Heart left ventricle (tissue), 16 donors: ENCODE measurements at regions not wholly inside any gene's neighbourhood (a gene's known extent, or its start where the extent isn't known, plus 50 kb on each side); places are given as distances from the start of the nearest gene placed in this dataset.
A peak's percentile ranks its signal among the peaks of the same experiment; 100 is the strongest.

Source experiments
- ATAC-seq, 4 donors: fragments of 200-7000 bp; cut with Tn5 transposase; one replicate each; pipeline ENCODE4 v1.9.1; 2020 to 2022; ENCODE audit warnings: moderate library complexity in 4 of 4, mild to moderate bottlenecking in 3 of 4, moderate number of reproducible peaks in 1 of 4
- DNase-seq, 5 donors: peaks; one replicate each; pipeline ENCODE4 v3.0.0-alpha.2; 2020
- H3K27ac ChIP-seq, 12 donors: fragments of 200-600 bp; sonication (generic) in 4 of 12; one replicate each; pipeline versions ENCODE4 v1.5.0 to v1.8.0; 2016 to 2022; ENCODE audit warnings: mild to moderate bottlenecking in 2 of 12
- H3K27me3 ChIP-seq, 9 donors: fragments of 200-600 bp; sonication (generic) in 2 of 9; one replicate each; pipeline versions ENCODE4 v1.5.1 to v1.8.0; 2016 to 2022; ENCODE audit warnings: mild to moderate bottlenecking in 3 of 9
- H3K36me3 ChIP-seq, 9 donors: fragments of 200-600 bp; sonication (generic) in 2 of 9; one replicate each; pipeline versions ENCODE4 v1.5.0 to v1.8.0; 2018 to 2022; ENCODE audit warnings: mild to moderate bottlenecking in 2 of 9
- H3K4me1 ChIP-seq, 12 donors: fragments of 200-600 bp; sonication (generic) in 4 of 12; one replicate each; pipeline versions ENCODE4 v1.5.0 to v1.8.0; 2016 to 2022; ENCODE audit warnings: mild to moderate bottlenecking in 3 of 12
- H3K4me3 ChIP-seq, 12 donors: fragments of 200-600 bp; sonication (generic) in 4 of 12; one replicate each; pipeline versions ENCODE4 v1.5.0 to v1.8.0; 2017 to 2022; ENCODE audit warnings: mild to moderate bottlenecking in 9 of 12, moderate library complexity in 4 of 12
- H3K9me3 ChIP-seq, 12 donors: fragments of 200-600 bp; sonication (generic) in 4 of 12; one replicate each; pipeline versions ENCODE4 v1.5.0 to v1.8.0; 2016 to 2022; ENCODE audit warnings: mild to moderate bottlenecking in 1 of 12
- CTCF ChIP-seq, 12 donors: fragments of 200-600 bp; sonication (generic) in 4 of 12; IDR thresholded peaks; one replicate each; pipeline versions ENCODE4 v1.5.0 to v1.8.0; 2018 to 2022; ENCODE audit warnings: antibody characterized with exemption in 12 of 12, mild to moderate bottlenecking in 5 of 12
- POLR2A ChIP-seq, 2 donors: fragments of 450-650 bp; IDR thresholded peaks; one replicate each; pipeline ENCODE4 v1.6.1; 2017; ENCODE audit warnings: antibody characterized with exemption in 2 of 2, mild to moderate bottlenecking in 2 of 2, moderate library complexity in 2 of 2
- WGBS, 4 donors: extraction: QIAGEN DNeasy Blood & Tissue Kit in 2 of 4; methylation state at CpG; one replicate each; pipeline versions ENCODE4 v1.1.5 to v1.1.7; 2013 to 2018; 5-methylcytosine and 5-hydroxymethylcytosine counted together
- intact Hi-C, 10 donors: fragments of 100-400 bp; cut with DNase I; formaldehyde crosslinking; loops; one replicate each; pipeline versions ENCODE4 v1.11.1 to v1.14.2; 2022
- donor health status: ischemic (EF 13 %, LVEDD 7.1; RV severe dilation, severe dysfunction).
- donor health status: healthy with polysubstance abuse.
- donor health status: DM: no; HTN: yes; CAD: no.
- donor health status: DM: no; HTN: no; CAD: no.
- donor health status: ischemic (EF 25% LVEDD 6.9; RV normal size, moderate dysfunction).
- donor health status: ischemic (EF 25% LVEDD 5.7; RV mildly dilated, moderate dysfunction).
- donor health status: healthy.
- donor health status: DM: yes; HTN: yes; CAD: no.
- donor health status: ischemic (EF 35%, LVEDD 5.7; RV mildly dilated, moderate dysfunction).
- donor health status: nonischemic (EF 11% LVEDD 7.7; RV severe dilation, severe dysfunction).
- donor health status: DM: yes; HTN: yes; CAD: no.
- donor health status: PGD.
- donor health status: ischemic (EF 29% LVEDD 5.4; RV normal size, mild dysfunction).
- donor health status: nonischemic (EF 23%, LVEDD 6.1; RV moderate dilation, normal function).

GRCh38 chr1:37250371-37250770, 216.1 kb upstream of the GRIK3 start:
- Histone ChIP-seq H3K36me3 (no peaks in the 10 kb centered on the region), H3K9me3 (no peaks in the 10 kb centered on the region), H3K4me1 (no peaks in the 10 kb centered on the region), H3K4me3 (no peak overlapping the region), H3K27me3 (peaks cover 0 to 26% (median 6%) of the 10 kb centered on the region in 9 donors), H3K27ac (no peak overlapping the region)
- no peak for TF ChIP-seq CTCF (IDR thresholded peaks at IDR 0.05)
- no peak for TF ChIP-seq POLR2A (IDR thresholded peaks at IDR 0.05)
- intact Hi-C loops: no loop called here
- ATAC-seq (no peak), DNase-seq (no peak)
- 31 to 48% (median 46%) methylated on average over 4 of the region's 4 CpGs for WGBS, 4 donors

DNA sequence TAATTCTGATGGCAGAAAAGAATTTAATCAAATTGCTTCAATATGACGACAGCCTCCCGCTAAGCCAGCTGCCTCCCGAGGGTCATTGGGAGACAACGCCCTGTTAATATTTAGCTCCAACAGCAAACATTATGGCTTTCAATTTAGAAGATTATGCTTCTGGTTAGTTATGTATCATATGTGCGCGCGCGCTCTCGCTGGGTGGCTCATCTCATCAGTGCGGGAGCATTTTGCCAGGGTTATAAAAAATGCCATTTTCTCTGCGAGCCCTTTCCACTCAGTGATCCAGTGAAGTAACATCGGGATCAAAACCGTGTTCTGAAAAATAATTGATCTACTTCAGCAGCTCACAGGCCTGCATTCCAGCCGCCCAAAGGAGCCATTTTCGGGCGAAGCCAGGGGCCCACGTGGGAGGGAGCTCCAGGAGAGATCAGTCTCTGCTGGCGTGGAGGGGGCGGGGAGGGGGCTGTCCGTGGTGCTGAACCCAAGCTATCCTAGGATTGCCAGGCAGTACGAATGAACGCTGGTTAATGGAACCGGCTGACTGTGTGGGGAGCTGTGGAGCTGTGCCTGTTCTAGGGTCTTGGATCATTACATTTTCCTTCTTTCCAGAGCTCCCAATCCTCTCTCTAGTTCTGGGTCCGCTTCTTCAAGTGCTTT, 219.1 kb upstream of the ZC3H12A start:
- Histone ChIP-seq H3K4me1 (no peaks in the 10 kb centered on the region), H3K4me3 (no peak overlapping the region), H3K9me3 (no peaks in the 10 kb centered on the region), H3K27ac (no peak overlapping the region), H3K27me3 (peaks cover 0 to 58% (median 25%) of the 10 kb centered on the region in 9 donors), H3K36me3 (no peaks in the 10 kb centered on the region)
- intact Hi-C loops: no loop called here
- ATAC-seq: peak in 2 of 4 donors; percentile 38 to 53
- TF ChIP-seq POLR2A (IDR thresholded peaks at IDR 0.05) (no peak), CTCF (IDR thresholded peaks at IDR 0.05) (no peak)
- WGBS, 4 donors: 25 to 32% (median 29%) methylated on average over 21 to 24 of the region's 24 CpGs
- peak in 2 of 5 donors; percentile 12 to 22 for DNase-seq

DNA sequence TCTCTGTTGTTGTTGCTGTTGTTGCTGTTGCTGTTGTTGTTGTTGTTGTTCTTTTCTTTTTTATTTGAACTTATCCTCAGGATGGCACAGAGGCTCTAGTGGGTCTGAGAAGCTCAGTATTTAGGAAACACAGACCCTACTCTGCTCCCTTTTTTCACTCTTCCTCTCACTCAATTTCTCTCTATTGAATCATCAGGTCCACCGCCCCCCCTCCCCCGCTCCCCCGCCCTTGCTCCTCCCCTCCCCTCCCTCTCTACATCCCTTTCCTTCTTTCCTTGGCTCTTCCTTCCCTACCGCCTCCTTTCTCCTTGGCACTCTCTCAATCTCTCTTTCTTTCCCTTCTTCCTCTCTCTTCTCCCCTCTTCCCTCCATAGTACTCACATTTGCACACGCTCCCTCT, 218.5 kb upstream of the ZC3H12A start:
- Histone ChIP-seq H3K36me3 (no peaks in the 10 kb centered on the region), H3K9me3 (no peaks in the 10 kb centered on the region), H3K27me3 (peaks cover 0 to 59% (median 25%) of the 10 kb centered on the region in 9 donors), H3K27ac (no peak overlapping the region), H3K4me1 (no peaks in the 10 kb centered on the region), H3K4me3 (no peak overlapping the region)
- ATAC-seq (no peak), DNase-seq (no peak)
- 9 to 21% (median 16%) methylated on average over 5 of the region's 5 CpGs for WGBS, 4 donors
- intact Hi-C loops: no loop called here
- TF ChIP-seq CTCF (IDR thresholded peaks at IDR 0.05): no peak
- no peak for TF ChIP-seq POLR2A (IDR thresholded peaks at IDR 0.05)

DNA sequence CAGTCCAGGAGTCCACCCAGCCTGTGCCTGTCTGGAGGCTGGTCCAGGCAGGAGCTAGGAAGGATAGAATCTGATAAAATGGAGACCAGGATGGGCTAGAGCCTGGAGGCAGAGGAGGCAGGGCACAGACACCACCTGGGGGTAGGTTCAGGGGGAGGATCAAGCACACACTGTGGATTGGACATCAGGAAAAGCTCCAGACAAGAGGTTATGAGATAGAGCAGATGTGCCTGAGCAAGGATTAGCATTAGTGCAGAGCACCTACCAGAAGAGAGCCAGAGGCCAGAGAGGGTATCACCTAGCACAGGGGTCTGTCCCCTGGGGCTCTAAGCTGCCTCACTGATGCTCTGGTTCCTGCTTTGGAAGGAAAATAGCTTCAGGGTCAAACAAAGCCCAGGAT, 216.7 kb upstream of the ZC3H12A start:
- Histone ChIP-seq H3K9me3 (no peaks in the 10 kb centered on the region), H3K27ac (no peak overlapping the region), H3K4me3 (no peak overlapping the region), H3K36me3 (no peaks in the 10 kb centered on the region), H3K4me1 (no peaks in the 10 kb centered on the region), H3K27me3 (peaks cover 0 to 63% (median 25%) of the 10 kb centered on the region in 9 donors)
- intact Hi-C loops: no loop called here
- no peak for ATAC-seq
- DNase-seq: no peak
- no peak for TF ChIP-seq CTCF (IDR thresholded peaks at IDR 0.05)
- TF ChIP-seq POLR2A (IDR thresholded peaks at IDR 0.05): no peak
